Brain microvascular endothelial cell (primary cell): ENCODE measurements at regions not wholly inside any gene's neighbourhood (a gene's known extent, or its start where the extent isn't known, plus 50 kb on each side); places are given as distances from the start of the nearest gene placed in this dataset.

Experiments
- DNase-seq: peaks from one replicate; pipeline ENCODE4 v3.0.0-alpha.2; 2020
- H3K27ac ChIP-seq: fragments of 250-450 bp; sonication (Bioruptor Pico); 2 replicates; pipeline ENCODE4 v1.5.1; 2020; ENCODE audit warnings: mild to moderate bottlenecking, moderate library complexity
- H3K27me3 ChIP-seq: fragments of 250-450 bp; sonication (Bioruptor Pico); replicated peaks from 2 replicates; pipeline ENCODE4 v1.5.1; 2020; ENCODE audit warnings: mild to moderate bottlenecking
- H3K36me3 ChIP-seq: fragments of 250-450 bp; sonication (Bioruptor Pico); replicated peaks from 2 replicates; pipeline ENCODE4 v1.5.1; 2020; ENCODE audit warnings: mild to moderate bottlenecking
- H3K4me3 ChIP-seq: 2 replicates; pipeline ENCODE4 v1.5.1; 2011; ENCODE audit warnings: low read depth, mild to moderate bottlenecking, control low read depth, low read length, moderate library complexity
- in situ Hi-C: cut with HindIII; loops from 2 replicates; pipeline ENCODE4 v1.10.0; 2017; ENCODE audit warnings: low sequenced_read_pairs, low pct_ligation_motif_present
- TF ChIP-seq, protein P1 (sequence below): IDR thresholded peaks from 2 replicates; pipeline ENCODE4 v1.5.1; 2011; ENCODE audit warnings: low read depth, mild to moderate bottlenecking, moderate library complexity, low read length, control low read depth, inconsistent platforms; ENCODE audit errors: missing control alignments

DNA sequence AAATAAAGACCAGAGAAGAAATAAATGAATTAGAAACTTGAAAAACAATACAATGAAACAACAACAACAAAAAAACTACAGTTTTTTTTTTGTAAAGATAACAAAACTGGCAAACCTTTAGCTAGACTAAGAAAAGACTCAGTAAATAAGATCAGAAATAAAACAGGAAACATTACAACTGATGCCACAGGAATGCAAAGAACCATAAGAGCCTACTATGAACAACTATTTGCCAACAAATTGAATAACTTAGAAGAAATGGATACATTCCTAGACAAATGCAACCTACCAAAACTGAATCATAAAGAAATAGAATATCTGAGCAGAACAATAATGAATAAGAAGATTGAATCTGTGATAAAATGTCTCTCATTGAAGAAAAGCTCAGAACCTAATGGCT, 742.0 kb downstream of the ADGRL2 start:
- Histone ChIP-seq H3K4me3 (no peak overlapping the region), H3K27ac (no peak overlapping the region), H3K36me3 (no peaks in the 10 kb centered on the region), H3K27me3 (no peaks in the 10 kb centered on the region)
- DNase-seq, result no peak
- in situ Hi-C loops, result no loop called here
- TF ChIP-seq, protein P1, sequence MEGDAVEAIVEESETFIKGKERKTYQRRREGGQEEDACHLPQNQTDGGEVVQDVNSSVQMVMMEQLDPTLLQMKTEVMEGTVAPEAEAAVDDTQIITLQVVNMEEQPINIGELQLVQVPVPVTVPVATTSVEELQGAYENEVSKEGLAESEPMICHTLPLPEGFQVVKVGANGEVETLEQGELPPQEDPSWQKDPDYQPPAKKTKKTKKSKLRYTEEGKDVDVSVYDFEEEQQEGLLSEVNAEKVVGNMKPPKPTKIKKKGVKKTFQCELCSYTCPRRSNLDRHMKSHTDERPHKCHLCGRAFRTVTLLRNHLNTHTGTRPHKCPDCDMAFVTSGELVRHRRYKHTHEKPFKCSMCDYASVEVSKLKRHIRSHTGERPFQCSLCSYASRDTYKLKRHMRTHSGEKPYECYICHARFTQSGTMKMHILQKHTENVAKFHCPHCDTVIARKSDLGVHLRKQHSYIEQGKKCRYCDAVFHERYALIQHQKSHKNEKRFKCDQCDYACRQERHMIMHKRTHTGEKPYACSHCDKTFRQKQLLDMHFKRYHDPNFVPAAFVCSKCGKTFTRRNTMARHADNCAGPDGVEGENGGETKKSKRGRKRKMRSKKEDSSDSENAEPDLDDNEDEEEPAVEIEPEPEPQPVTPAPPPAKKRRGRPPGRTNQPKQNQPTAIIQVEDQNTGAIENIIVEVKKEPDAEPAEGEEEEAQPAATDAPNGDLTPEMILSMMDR, result no peak

DNA sequence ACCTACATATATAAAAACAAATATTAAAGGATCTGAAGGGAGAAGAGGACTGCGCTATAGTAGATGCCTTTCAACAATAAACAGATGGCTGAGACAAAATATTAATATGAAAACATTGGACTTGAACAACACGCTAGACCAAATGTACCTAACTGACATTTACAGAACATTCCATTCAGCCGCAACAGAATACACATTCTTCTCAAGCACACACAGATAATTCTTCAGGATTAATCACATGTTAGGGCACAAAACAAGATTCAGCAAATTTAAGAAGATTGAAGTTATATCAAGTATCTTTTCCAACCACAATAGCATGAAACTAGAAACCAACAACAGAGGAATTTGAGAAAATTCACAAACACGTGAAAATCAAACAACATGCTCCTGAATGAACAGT, 741.4 kb downstream of the ADGRL2 start:
- in situ Hi-C loops, result no loop called here
- Histone ChIP-seq H3K27me3 (no peaks in the 10 kb centered on the region), H3K36me3 (no peaks in the 10 kb centered on the region), H3K27ac (no peak overlapping the region), H3K4me3 (no peak overlapping the region)
- no peak for DNase-seq
- TF ChIP-seq, protein P1, result no peak

DNA sequence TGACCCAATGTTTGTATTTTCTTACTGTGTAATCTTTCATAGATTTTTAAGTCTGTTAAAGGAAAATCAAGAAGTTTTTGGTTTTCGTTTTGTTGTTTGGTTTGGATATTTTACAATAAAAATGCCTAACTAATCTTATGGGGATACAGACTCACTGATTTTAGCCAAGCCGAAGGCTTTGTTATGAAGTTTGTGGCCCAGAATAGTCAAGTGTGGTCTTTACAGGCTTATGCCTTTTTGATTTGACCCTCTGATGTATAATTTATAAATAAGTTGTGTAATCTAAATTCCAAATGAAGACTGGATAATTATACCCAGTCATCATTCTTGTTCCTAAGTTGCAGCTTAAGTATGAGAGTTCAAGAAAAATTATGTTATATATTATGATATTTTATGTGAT, 739.3 kb downstream of the ADGRL2 start:
- H3K27ac ChIP-seq, result no peak overlapping the region
- in situ Hi-C loops, result no loop called here
- DNase-seq, result no peak
- H3K27me3 ChIP-seq, result no peaks in the 10 kb centered on the region
- TF ChIP-seq, protein P1, result no peak
- no peak overlapping the region for H3K4me3 ChIP-seq
- no peaks in the 10 kb centered on the region for H3K36me3 ChIP-seq

DNA sequence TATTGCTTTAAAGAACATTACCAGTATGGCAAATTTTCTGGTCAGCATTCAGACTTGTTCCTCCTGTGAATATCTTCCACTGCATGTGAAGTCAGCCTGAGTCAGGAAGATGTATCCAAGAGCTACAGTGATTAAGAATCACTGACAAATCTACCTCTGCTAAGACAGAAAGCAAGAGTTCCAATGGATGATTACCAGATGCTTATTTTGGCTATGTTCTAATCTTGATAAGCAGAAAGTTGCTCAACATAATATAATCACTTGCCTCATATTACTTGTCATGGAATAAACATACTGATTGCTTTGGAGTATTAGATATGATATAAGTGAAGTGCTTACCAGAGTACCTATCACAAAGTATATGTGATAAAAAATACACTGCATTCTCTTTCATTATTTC, 738.1 kb downstream of the ADGRL2 start:
- Histone ChIP-seq H3K27me3 (no peaks in the 10 kb centered on the region), H3K36me3 (no peaks in the 10 kb centered on the region), H3K4me3 (no peak overlapping the region), H3K27ac (no peak overlapping the region)
- TF ChIP-seq, protein P1, result no peak
- in situ Hi-C loops, result no loop called here
- DNase-seq, result peak; percentile 74

DNA sequence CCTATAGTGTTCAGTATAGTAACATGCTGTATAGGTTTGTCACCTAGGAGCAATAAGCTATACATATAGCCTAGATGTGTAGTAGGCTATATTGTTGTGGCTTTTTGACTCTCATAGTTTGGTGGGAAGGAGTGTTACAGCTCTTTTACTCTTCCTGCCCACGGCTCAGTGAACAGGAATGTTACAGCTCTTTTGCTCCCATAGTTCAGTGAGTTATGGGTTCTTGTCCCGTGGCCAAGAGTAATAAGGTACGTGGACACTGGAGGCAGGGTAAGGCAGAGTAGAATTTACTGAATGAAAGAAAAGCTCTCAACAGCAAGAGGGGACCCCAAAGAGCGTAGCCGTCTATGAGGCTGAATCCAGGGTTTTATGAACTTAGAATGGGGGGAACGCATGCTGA, 734.3 kb downstream of the ADGRL2 start:
- peak; percentile 16 for DNase-seq
- no peak overlapping the region for H3K4me3 ChIP-seq
- H3K36me3 ChIP-seq, result no peaks in the 10 kb centered on the region
- TF ChIP-seq, protein P1, result no peak
- no peaks in the 10 kb centered on the region for H3K27me3 ChIP-seq
- H3K27ac ChIP-seq, result no peak overlapping the region
- in situ Hi-C loops, result no loop called here

DNA sequence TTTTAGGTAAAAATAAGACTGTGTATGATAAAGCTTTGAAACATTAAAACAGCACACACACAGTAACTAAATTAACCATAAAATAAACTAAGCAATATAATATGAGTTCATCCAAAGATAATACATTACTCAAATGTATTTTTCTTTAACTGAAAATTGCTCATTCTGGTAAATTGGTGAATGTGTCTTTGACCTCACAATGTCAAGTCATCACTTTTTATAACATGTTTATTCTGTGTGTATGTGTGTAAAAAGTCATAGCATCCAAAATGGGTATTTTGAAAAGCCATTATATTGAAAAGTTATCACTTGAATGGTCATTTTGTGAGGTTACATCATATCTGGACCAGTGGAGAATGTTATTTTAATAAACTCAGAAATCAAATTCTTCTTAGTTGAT, 724.6 kb downstream of the ADGRL2 start:
- TF ChIP-seq, protein P1, result no peak
- Histone ChIP-seq H3K27me3 (no peaks in the 10 kb centered on the region), H3K27ac (no peak overlapping the region), H3K4me3 (no peak overlapping the region), H3K36me3 (no peaks in the 10 kb centered on the region)
- in situ Hi-C loops, result no loop called here
- no peak for DNase-seq
